ENCODE measurements at regions not wholly inside any gene's neighbourhood (a gene's known extent, or its start where the extent isn't known, plus 50 kb on each side); places are given as distances from the start of the nearest gene placed in this dataset.

DNA sequence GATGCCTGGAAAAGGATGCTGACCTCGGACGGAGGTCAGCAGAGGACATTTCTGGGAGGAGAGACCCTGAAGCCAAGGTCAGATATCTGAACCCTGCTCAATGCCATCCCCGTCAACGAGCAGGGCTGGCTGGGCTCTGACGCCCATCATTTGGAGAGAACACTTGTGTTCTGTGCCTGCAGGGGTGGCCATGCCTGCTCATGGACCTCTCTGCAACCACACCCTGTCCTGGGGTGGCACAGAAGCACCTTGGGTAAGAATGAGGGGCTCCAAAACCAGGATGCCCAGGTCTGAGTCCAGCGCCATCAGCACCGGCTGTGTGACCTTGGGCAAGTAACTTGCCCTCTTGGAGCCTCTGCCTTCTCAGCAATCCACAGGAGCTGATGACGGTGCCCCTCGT, 293.7 kb upstream of the FOXF1 start:
- no peak for DNase-seq (ENCODE audit: low read depth)
- no peak for TF ChIP-seq CTCF (conservative IDR thresholded peaks at IDR 0.05; ENCODE audit: low read length)
- H3K4me3 ChIP-seq (ENCODE audit: low read length) = no peak overlapping the region

DNA sequence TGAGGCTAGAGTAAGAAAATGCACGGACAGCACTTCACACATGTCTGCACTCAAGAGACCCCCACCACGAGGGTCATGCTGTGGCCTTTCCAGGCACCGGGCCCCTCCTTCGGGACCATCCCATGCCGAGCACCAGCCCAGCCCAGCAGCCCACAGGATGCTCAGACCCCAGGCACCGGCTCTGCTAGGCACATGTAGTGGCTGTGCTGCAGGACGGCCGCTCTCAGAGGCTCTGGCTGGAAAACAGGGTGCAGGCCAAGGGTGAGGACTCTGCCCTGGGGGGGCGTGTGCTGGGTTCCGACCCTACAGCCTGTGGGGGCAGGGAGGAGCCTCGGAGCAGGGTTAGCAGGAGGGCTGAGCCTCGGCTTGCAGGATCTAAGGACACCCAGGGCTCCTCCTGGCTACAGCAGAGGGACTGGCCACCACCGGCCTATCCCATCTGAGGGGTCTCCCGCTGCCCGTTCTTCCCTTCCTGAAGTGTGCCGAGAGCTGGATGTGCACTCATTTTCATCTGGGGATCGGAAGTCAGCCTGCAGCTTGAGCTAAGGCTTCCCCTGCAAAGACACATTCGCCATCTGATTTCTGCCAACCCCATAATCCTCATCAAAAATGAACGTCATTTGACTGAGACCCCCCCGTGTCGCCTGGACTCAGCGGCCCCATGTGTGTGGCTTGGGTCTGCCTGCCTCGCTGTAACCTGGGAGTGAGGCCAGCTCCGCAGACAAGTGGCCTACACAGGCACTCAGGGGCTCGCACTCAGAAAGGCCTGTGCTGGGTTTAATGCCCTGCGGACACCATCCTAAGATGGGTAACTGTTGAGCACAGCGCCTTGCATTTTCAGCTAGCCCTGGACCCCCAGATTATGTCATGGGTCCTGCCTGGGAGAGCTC, 293.1 kb upstream of the FOXF1 start:
- no peak for TF ChIP-seq CTCF (conservative IDR thresholded peaks at IDR 0.05; ENCODE audit: low read length)
- DNase-seq (ENCODE audit: low read depth) = no peak

GRCh38 chr16:86217891-86218270, 292.4 kb upstream of the FOXF1 start:
- no peak for DNase-seq (ENCODE audit: low read depth)
- no peak overlapping the region for H3K4me3 ChIP-seq (ENCODE audit: low read length)
- no peak for TF ChIP-seq CTCF (conservative IDR thresholded peaks at IDR 0.05; ENCODE audit: low read length)

More for the DNA sequence above, 293.1 kb upstream of the FOXF1 start:
- H3K4me3 ChIP-seq (ENCODE audit: low read length) = no peak overlapping the region

DNA sequence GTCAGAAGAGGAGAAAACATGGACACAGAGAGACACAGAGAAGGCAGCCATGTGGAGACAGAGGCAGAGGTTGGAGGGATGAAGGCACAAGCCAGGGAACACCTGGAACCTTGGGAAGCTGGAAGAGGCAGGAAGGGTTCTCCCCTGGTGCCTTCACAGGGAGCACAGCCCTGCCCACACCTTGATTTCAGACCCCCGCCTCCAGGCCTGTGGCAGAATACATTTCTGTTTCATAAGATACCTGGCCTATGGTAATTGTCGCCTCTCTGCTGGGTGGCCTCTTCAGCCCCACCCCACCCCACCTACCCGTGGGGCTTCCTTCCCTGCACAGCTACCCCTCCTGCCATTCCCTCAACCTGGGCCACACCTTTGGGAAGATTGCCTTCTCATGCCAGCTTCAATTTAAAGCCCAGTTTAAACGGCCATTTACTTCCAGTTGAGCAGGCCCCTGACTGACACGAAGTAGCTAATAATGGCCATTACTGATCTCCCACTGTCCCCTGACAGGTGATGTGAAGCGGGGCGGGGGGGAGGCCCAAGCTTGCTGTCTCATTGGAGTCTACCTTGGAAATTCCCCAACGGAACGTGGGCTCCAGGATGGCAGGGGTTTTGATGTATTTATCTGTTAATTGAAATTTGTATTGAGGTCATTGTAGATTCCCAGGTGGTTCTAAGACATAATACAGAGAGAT, 291.7 kb upstream of the FOXF1 start:
- no peak for TF ChIP-seq CTCF (conservative IDR thresholded peaks at IDR 0.05; ENCODE audit: low read length)
- no peak for DNase-seq (ENCODE audit: low read depth)
- H3K4me3 ChIP-seq (ENCODE audit: low read length) = no peak overlapping the region

DNA sequence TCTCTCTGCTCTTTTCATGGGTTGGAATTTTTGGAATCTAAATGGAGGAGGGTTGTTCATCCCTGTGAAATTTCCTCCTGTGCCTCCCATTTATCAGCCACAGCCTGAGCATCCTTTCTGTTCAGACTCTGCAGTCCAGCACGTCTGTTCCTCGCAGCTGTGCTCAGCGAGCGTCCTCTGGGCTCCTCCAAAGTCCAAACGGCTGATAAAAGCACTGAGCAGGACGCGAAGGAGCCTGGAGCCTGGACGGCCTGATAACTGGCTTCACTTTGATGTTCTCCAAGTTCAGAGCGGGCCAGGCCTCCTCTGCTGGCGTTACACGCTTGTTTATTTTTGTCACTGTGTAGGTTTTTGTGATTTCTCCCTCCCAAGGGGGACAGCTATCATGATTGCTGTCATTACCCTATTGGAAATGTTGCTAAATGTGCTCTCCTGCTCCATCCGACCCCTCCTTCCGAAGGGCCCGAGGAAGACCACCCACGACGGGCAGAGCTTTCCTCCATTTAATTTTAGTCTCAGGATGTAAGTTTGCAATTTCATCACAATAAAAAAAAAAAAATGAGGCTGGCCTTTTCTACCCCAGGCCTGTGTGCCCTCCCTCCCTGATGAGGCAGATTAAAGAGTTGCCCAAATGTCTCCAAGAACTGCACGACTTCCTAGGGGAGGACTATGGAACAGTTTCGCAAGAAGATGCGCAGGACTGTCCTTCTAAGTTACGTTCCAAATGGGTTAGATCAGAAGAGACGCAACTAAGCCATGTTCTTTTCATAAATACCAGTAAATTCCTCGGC, 290.5 kb upstream of the FOXF1 start:
- no peak for TF ChIP-seq CTCF (conservative IDR thresholded peaks at IDR 0.05; ENCODE audit: low read length)
- DNase-seq (ENCODE audit: low read depth) = peak; percentile 61

DNA sequence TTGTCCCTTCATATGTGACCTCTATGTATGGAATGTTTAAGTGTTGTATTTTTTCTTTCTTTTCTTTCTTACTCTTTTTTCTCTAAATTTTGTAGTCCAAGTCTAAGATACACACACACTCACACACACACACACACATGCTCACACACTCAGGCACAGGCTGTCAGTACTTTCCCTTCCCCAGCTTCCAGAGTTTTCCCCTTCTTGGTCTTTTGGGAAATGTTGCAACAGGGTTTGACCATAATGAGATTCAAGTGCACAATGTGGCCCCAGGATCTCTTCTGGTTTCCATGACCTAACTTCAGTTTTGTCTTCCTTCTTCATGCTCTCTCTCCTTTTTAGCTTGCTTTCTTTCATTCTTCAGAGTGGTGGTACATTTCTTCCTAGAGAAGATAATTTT, 289.8 kb upstream of the FOXF1 start:
- peak; percentile 38 for DNase-seq (ENCODE audit: low read depth)
- H3K4me3 ChIP-seq (ENCODE audit: low read length) = no peak overlapping the region
- no peak for TF ChIP-seq CTCF (conservative IDR thresholded peaks at IDR 0.05; ENCODE audit: low read length)

More for the DNA sequence above, 290.5 kb upstream of the FOXF1 start:
- H3K4me3 ChIP-seq (ENCODE audit: low read length) = no peak overlapping the region
